ENCODE measurements at regions not wholly inside any gene's neighbourhood (a gene's known extent, or its start where the extent isn't known, plus 50 kb on each side); places are given as distances from the start of the nearest gene placed in this dataset.

- POLR2A ChIA-PET = no interaction called here
- no peaks in the 10 kb centered on the region for H3K36me3 ChIP-seq (ENCODE audit: control insufficient read depth in 2 of 2, insufficient read depth in 1 of 2, low read length in 2 of 2)
- H3K27ac ChIP-seq (ENCODE audit: extremely low read depth, low read depth, low read length) = no peak overlapping the region
- peaks cover 4% of the 10 kb centered on the region; the same call in 1 of the 2 replicates for H3K4me1 ChIP-seq (ENCODE audit: control insufficient read depth, insufficient read depth, low read length)
- CTCF ChIA-PET = no interaction called here
- no peak overlapping the region for H3K4me3 ChIP-seq (ENCODE audit: low read depth, low read length)
- no peaks in the 10 kb centered on the region for H3K9me3 ChIP-seq (ENCODE audit: control insufficient read depth, insufficient read depth, low read depth, low read length)
- TF ChIP-seq PBX3 (CRISPR knock-in tag; IDR thresholded peaks at IDR 0.05) = no peak
- TF ChIP-seq ZBTB10 (tag by site-specific recombination; IDR thresholded peaks at IDR 0.05) = no peak
- no peak for TF ChIP-seq ZNF404 (tag by site-specific recombination; IDR thresholded peaks at IDR 0.05)
- TF ChIP-seq HOXD13 (CRISPR knock-in tag; IDR thresholded peaks at IDR 0.05; ENCODE audit: borderline replicate concordance) = no peak
These were observed 127.2 kb upstream of the GJB5 start for GRCh38 chr1:34627465-34628240.

- H3K4me1 ChIP-seq (ENCODE audit: control insufficient read depth, insufficient read depth, low read length) = peaks cover 4% of the 10 kb centered on the region; the same call in 1 of the 2 replicates
- CTCF ChIA-PET = no interaction called here
These were observed 123.7 kb upstream of the GJB5 start for GRCh38 chr1:34631126-34631525.

GRCh38 chr1:34639701-34640100, 115.1 kb upstream of the GJB5 start:
- CTCF ChIA-PET = interaction anchor here (0.8 kb wide), 1 partner anchor 24 kb away, joined by 3 read pairs; no protein-coding TSS in a partner anchor
- Histone ChIP-seq H3K9me3 (ENCODE audit: control insufficient read depth, insufficient read depth, low read depth, low read length) (no peaks in the 10 kb centered on the region), H3K4me1 (ENCODE audit: control insufficient read depth, insufficient read depth, low read length) (no peaks in the 10 kb centered on the region), H3K4me3 (ENCODE audit: low read depth, low read length) (no peak overlapping the region), H3K36me3 (ENCODE audit: control insufficient read depth in 2 of 2, insufficient read depth in 1 of 2, low read length in 2 of 2) (no peaks in the 10 kb centered on the region), H3K27ac (ENCODE audit: extremely low read depth, low read depth, low read length) (no peak overlapping the region)
- POLR2A ChIA-PET = no interaction called here
- no peak for TF ChIP-seq ZNF26 (tag by site-specific recombination; IDR thresholded peaks at IDR 0.05)
- no peak for TF ChIP-seq ZBTB26 (tag by site-specific recombination; optimal IDR thresholded peaks at IDR 0.05)
- TF ChIP-seq ZBTB21 (tag by site-specific recombination; IDR thresholded peaks at IDR 0.05) = no peak
- no peak for TF ChIP-seq ZNF513 (tag by site-specific recombination; IDR thresholded peaks at IDR 0.05)
- no peak for TF ChIP-seq BCL11A (tag by site-specific recombination; IDR thresholded peaks at IDR 0.05; ENCODE audit: low read depth)
- no peak for TF ChIP-seq ZNF677 (tag by site-specific recombination; IDR thresholded peaks at IDR 0.05)
- no peak for TF ChIP-seq GLIS1 (tag by site-specific recombination; IDR thresholded peaks at IDR 0.05)
- no peak for TF ChIP-seq ZNF48 (tag by site-specific recombination; IDR thresholded peaks at IDR 0.05)
- TF ChIP-seq ZNF501 (tag by site-specific recombination; IDR thresholded peaks at IDR 0.05) = no peak
- no peak for TF ChIP-seq PRDM6 (tag by site-specific recombination; IDR thresholded peaks at IDR 0.05)
- no peak for TF ChIP-seq KLF7 (tag by site-specific recombination; IDR thresholded peaks at IDR 0.05; ENCODE audit: borderline replicate concordance)
- TF ChIP-seq ZNF169 (tag by site-specific recombination; IDR thresholded peaks at IDR 0.05) = no peak
- no peak for TF ChIP-seq ZNF629 (tag by site-specific recombination; IDR thresholded peaks at IDR 0.05)

More at GRCh38 chr1:34631126-34631525, 123.7 kb upstream of the GJB5 start:
- no peak overlapping the region for H3K27ac ChIP-seq (ENCODE audit: extremely low read depth, low read depth, low read length)
- H3K36me3 ChIP-seq (ENCODE audit: control insufficient read depth in 2 of 2, insufficient read depth in 1 of 2, low read length in 2 of 2) = no peaks in the 10 kb centered on the region
- TF ChIP-seq RBAK (tag by site-specific recombination; IDR thresholded peaks at IDR 0.05) (no peak), ZNF843 (tag by site-specific recombination; IDR thresholded peaks at IDR 0.05) (no peak), ZNF175 (tag by site-specific recombination; IDR thresholded peaks at IDR 0.05) (no peak)
- POLR2A ChIA-PET = no interaction called here
- no peak overlapping the region for H3K4me3 ChIP-seq (ENCODE audit: low read depth, low read length)
- H3K9me3 ChIP-seq (ENCODE audit: control insufficient read depth, insufficient read depth, low read depth, low read length) = no peaks in the 10 kb centered on the region
